Smooth muscle cell (in vitro differentiated cells): ENCODE measurements at regions not wholly inside any gene's neighbourhood (a gene's known extent, or its start where the extent isn't known, plus 50 kb on each side); places are given as distances from the start of the nearest gene placed in this dataset.
A peak's percentile ranks its signal among the peaks of the same experiment; 100 is the strongest.
"Not testable (repeated sequence)": the region's sequence is repeated elsewhere in the genome, so short reads cannot be mapped to it uniquely, and the experiment has no call there.

Source experiments
- DNase-seq: peaks from one replicate; lab custom pipeline; 2025; ENCODE audit not compliant: unreplicated experiment; lab: John Stamatoyannopoulos, UW
- H2AFZ ChIP-seq: fragments of 200-600 bp; sonication (generic); 2 replicates; pipeline ENCODE4 v1.6.0; 2016; ENCODE audit warnings: antibody characterized with exemption, low read depth, mild to moderate bottlenecking
- H3F3A ChIP-seq: fragments of 200-600 bp; sonication (generic); 2 replicates; pipeline ENCODE4 v1.6.0; 2017; ENCODE audit warnings: antibody characterized with exemption, low read depth
- H3K27ac ChIP-seq: fragments of 200-600 bp; sonication (generic); 2 replicates; pipeline ENCODE4 v1.5.1; 2016; ENCODE audit warnings: low read depth, mild to moderate bottlenecking
- H3K27me3 ChIP-seq: fragments of 200-600 bp; sonication (generic); 2 replicates; pipeline ENCODE4 v1.6.1; 2016; ENCODE audit warnings: low read depth, mild to moderate bottlenecking
- H3K36me3 ChIP-seq: fragments of 200-600 bp; sonication (generic); 2 replicates; pipeline ENCODE4 v1.5.1; 2016; ENCODE audit warnings: low read depth
- H3K4me1 ChIP-seq: fragments of 200-600 bp; sonication (generic); 2 replicates; pipeline ENCODE4 v1.5.1; 2016; ENCODE audit warnings: low read depth
- H3K4me2 ChIP-seq: fragments of 200-600 bp; sonication (generic); 2 replicates; pipeline ENCODE4 v1.6.0; 2016; ENCODE audit warnings: mild to moderate bottlenecking
- H3K4me3 ChIP-seq: fragments of 200-600 bp; sonication (generic); 2 replicates; pipeline ENCODE4 v1.5.1; 2016; ENCODE audit warnings: mild to moderate bottlenecking
- H3K79me2 ChIP-seq: fragments of 200-600 bp; sonication (generic); 2 replicates; pipeline ENCODE4 v1.6.0; 2016; ENCODE audit warnings: low read depth, mild to moderate bottlenecking
- H3K9ac ChIP-seq: fragments of 200-600 bp; sonication (generic); 2 replicates; pipeline ENCODE4 v1.6.0; 2016; ENCODE audit warnings: low read depth
- H3K9me3 ChIP-seq: fragments of 200-600 bp; sonication (generic); replicated peaks from 2 replicates; pipeline ENCODE4 v1.5.1; 2016; ENCODE audit warnings: low read depth
- H4K20me1 ChIP-seq: fragments of 200-600 bp; sonication (generic); 2 replicates; pipeline ENCODE4 v1.6.0; 2016; ENCODE audit warnings: low read depth
- WGBS: methylation state at CpG from one replicate; pipeline ENCODE4 v1.1.7; 2016; ENCODE audit warnings: low lambda C conversion rate; 5-methylcytosine and 5-hydroxymethylcytosine counted together
- TF ChIP-seq, protein P1 (sequence below): fragments of 200-600 bp; sonication (generic); IDR thresholded peaks from 2 replicates; pipeline ENCODE4 v1.5.1; 2017; ENCODE audit warnings: borderline replicate concordance, mild to moderate bottlenecking, antibody characterized with exemption; ENCODE audit not compliant: insufficient read depth, poor library complexity, severe bottlenecking

DNA sequence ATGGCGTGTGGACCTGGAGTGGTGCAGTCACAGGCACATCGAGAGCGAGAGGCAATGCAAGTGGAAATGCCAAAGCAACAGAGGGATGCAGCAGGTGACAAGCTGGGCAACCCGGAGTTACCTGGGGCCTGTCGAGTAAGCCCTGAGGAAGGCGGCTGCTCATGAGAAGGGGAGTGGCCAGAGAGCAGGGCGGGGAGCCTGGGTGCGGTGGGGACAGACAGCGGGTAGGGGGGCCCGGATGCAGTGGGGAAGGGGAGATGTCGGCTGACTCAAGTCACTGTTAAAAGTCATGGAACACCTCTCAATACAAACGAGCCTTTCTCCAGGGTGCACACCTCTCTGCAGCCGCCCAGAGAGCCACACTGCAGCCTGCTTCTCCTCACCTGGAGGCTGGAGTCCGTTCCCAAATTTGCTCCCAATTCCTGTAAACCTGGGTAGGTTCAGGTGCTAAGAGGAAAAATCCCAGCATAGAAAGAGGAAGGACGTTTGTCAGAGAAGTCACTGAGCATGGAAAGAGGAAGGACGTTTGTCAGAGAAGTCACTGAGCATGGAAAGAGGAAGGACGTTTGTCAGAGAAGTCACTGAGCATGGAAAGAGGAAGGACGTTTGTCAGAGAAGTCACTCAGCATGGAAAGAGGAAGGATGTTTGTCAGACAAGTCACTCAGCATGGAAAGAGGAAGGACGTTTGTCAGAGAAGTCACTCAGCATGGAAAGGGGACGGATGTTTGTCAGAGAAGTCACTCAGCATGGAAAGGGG is 71.7 kb upstream of the TWIST2 start:
- Histone ChIP-seq H3K4me3 (no peak overlapping the region), H3K27ac (no peak overlapping the region), H4K20me1 (no peaks in the 10 kb centered on the region), H3K27me3 (peaks cover 10% of the 10 kb centered on the region), H3K36me3 (no peaks in the 10 kb centered on the region), H2AFZ (no peak overlapping the region), H3K4me1 (no peaks in the 10 kb centered on the region), H3K9ac (no peak overlapping the region), H3K4me2 (no peak overlapping the region), H3K9me3 (no peaks in the 10 kb centered on the region), H3F3A (no peaks in the 10 kb centered on the region), H3K79me2 (no peaks in the 10 kb centered on the region)
- TF ChIP-seq, protein P1, sequence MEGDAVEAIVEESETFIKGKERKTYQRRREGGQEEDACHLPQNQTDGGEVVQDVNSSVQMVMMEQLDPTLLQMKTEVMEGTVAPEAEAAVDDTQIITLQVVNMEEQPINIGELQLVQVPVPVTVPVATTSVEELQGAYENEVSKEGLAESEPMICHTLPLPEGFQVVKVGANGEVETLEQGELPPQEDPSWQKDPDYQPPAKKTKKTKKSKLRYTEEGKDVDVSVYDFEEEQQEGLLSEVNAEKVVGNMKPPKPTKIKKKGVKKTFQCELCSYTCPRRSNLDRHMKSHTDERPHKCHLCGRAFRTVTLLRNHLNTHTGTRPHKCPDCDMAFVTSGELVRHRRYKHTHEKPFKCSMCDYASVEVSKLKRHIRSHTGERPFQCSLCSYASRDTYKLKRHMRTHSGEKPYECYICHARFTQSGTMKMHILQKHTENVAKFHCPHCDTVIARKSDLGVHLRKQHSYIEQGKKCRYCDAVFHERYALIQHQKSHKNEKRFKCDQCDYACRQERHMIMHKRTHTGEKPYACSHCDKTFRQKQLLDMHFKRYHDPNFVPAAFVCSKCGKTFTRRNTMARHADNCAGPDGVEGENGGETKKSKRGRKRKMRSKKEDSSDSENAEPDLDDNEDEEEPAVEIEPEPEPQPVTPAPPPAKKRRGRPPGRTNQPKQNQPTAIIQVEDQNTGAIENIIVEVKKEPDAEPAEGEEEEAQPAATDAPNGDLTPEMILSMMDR, result no peak
- no peak for DNase-seq
- 74% methylated on average over 16 of the region's 20 CpGs for whole genome bisulfite sequencing

DNA sequence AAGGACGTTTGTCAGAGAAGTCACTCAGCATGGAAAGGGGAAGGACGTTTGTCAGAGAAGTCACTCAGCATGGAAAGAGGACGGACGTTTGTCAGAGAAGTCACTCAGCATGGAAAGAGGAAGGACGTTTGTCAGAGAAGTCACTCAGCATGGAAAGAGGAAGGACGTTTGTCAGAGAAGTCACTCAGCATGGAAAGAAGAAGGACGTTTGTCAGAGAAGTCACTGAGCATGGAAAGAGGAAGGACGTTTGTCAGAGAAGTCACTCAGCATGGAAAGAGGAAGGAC is 71.2 kb upstream of the TWIST2 start:
- H3K4me3 ChIP-seq, H3K4me2 ChIP-seq, H3K79me2 ChIP-seq, H2AFZ ChIP-seq, H3K36me3 ChIP-seq, DNase-seq, H3K9ac ChIP-seq, H3F3A ChIP-seq, H4K20me1 ChIP-seq, H3K9me3 ChIP-seq, H3K27ac ChIP-seq, H3K27me3 ChIP-seq, H3K4me1 ChIP-seq: not testable (repeated sequence)
- WGBS, result 58% methylated on average over 8 of the region's 8 CpGs

DNA sequence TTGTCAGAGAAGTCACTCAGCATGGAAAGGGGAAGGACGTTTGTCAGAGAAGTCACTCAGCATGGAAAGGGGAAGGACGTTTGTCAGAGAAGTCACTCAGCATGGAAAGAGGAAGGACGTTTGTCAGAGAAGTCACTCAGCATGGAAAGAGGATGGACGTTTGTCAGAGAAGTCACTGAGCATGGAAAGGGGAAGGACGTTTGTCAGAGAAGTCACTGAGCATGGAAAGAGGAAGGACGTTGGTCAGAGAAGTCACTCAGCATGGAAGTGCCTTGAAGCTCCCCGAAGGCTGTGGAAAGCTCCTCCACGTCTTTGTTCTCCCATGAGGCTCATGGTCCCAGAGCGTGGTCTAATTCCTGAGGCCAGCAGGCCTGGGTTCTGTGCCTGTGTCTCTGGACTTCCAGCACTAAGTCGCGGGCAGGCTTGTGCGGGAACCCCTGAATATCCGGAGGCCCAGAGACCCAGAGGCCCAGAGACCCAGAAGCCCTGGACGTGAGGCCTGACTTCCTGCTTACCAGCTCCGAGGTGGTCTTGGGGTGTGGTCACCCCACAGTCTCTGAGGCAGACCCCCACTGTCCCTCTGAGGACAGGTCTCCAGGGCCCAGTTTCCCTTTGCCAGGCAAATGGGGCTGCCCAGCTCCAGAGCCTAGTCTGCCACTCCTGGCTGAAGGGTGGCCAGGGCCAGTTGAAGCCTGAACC is 70.4 kb upstream of the TWIST2 start:
- H3K9me3 ChIP-seq, result no peaks in the 10 kb centered on the region
- H3K4me2 ChIP-seq, result no peak overlapping the region
- H3K79me2 ChIP-seq, result no peaks in the 10 kb centered on the region
- no peak overlapping the region for H2AFZ ChIP-seq
- no peaks in the 10 kb centered on the region for H3F3A ChIP-seq
- H3K4me1 ChIP-seq, result no peaks in the 10 kb centered on the region
- no peaks in the 10 kb centered on the region for H4K20me1 ChIP-seq
- TF ChIP-seq, protein P1, result no peak
- 86% methylated on average over 15 of the region's 15 CpGs for WGBS
- DNase-seq, result no peak
- H3K36me3 ChIP-seq, result no peaks in the 10 kb centered on the region
- no peak overlapping the region for H3K9ac ChIP-seq
- H3K27ac ChIP-seq, result no peak overlapping the region
- H3K4me3 ChIP-seq, result no peak overlapping the region
- no peaks in the 10 kb centered on the region for H3K27me3 ChIP-seq

DNA sequence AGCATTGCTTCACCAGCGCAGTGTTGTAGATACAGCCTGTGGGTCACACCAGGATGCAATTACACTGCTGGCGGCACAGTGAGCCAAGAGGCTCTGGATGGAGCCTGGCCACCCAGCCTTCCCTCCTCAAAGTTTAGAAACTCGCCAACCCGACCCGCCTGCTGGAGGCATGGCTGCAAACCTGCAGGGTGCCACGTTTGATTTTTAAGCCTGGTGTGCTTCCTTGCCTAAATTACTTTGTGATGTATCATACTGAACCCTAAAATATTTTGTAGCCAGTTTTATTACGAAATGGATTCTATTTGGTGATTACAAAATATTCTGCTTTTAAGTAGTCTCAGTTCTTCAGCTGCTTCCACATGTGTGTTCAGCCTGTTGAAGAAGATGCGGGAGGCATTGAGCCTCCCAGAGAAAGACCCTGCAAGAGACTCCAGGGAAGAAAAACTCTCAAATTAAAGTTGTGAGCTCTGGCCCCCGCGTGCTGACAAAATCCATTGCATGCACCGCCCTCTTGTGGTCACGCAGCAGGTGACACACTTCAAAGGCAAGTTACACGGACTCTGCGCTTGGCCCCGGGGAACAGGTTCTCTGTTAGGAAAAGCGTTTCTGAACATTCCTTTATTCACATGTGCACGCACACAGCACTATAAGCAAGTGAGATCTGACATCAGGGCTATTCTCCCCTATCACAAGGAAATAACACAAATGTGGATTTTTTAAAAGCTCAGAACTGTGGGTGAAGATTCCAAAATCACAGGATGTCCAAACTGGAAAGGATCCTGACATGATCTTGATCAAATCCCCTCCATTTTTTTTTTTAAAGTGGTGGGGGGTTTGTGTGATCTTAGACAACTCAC is 63.0 kb upstream of the TWIST2 start:
- Histone ChIP-seq H2AFZ (no peak overlapping the region), H3K4me1 (no peaks in the 10 kb centered on the region), H3K27ac (no peak overlapping the region), H3K4me3 (no peak overlapping the region), H4K20me1 (no peaks in the 10 kb centered on the region), H3F3A (no peaks in the 10 kb centered on the region), H3K4me2 (no peak overlapping the region), H3K36me3 (no peaks in the 10 kb centered on the region), H3K9ac (no peak overlapping the region), H3K27me3 (no peaks in the 10 kb centered on the region), H3K9me3 (no peaks in the 10 kb centered on the region), H3K79me2 (no peaks in the 10 kb centered on the region)
- TF ChIP-seq, protein P1, result peak; percentile 89
- WGBS, result 36% methylated on average over 17 of the region's 17 CpGs
- DNase-seq, result peak; percentile 19
